SJSA1 (cell line): ENCODE measurements at regions not wholly inside any gene's neighbourhood (a gene's known extent, or its start where the extent isn't known, plus 50 kb on each side); places are given as distances from the start of the nearest gene placed in this dataset.

Experiments
- DNase-seq, 2 experiments: peaks; one replicate each; pipeline ENCODE4 v3.0.0-alpha.2; 2015 to 2020; ENCODE audit warnings: low spot score in 2 of 2, low read depth in 1 of 2
- H3K27ac ChIP-seq: fragments of 250-450 bp; sonication (Bioruptor Pico); 2 replicates; pipeline ENCODE4 v1.5.1; 2020; ENCODE audit warnings: mild to moderate bottlenecking, moderate library complexity
- H3K27me3 ChIP-seq: fragments of 250-450 bp; sonication (Bioruptor Pico); replicated peaks from 2 replicates; pipeline ENCODE4 v1.5.1; 2020; ENCODE audit warnings: mild to moderate bottlenecking, moderate library complexity
- H3K36me3 ChIP-seq: fragments of 250-450 bp; sonication (Bioruptor Pico); 2 replicates; pipeline ENCODE4 v1.5.1; 2020; ENCODE audit warnings: mild to moderate bottlenecking
- H3K4me1 ChIP-seq: fragments of 250-450 bp; sonication (Bioruptor Pico); replicated peaks from 2 replicates; pipeline ENCODE4 v1.6.1; 2021; ENCODE audit warnings: mild to moderate bottlenecking
- H3K4me3 ChIP-seq: fragments of 250-450 bp; sonication (Bioruptor Pico); 2 replicates; pipeline ENCODE4 v1.5.1; 2020; ENCODE audit warnings: mild to moderate bottlenecking
- H3K9me3 ChIP-seq: fragments of 250-450 bp; sonication (Bioruptor Pico); replicated peaks from 2 replicates; pipeline ENCODE4 v1.5.1; 2020; ENCODE audit warnings: mild to moderate bottlenecking

GRCh38 chr5:44011518-44011917 lies 377.7 kb downstream of the FGF10 start:
- no peak for DNase-seq
- Histone ChIP-seq H3K4me1 (no peaks in the 10 kb centered on the region), H3K27me3 (0 out of 2 replicates have a peak, but pooled peaks cover 3% of the 10 kb centered on the region), H3K4me3 (no peak overlapping the region), H3K36me3 (no peaks in the 10 kb centered on the region), H3K27ac (no peak overlapping the region), H3K9me3 (no peaks in the 10 kb centered on the region; the same call in 1 of the 2 replicates)

GRCh38 chr5:44002381-44002901 lies 386.8 kb downstream of the FGF10 start:
- H3K4me1 ChIP-seq = peaks cover 33% of the 10 kb centered on the region
- peak overlapping the region; percentile 31 for H3K27ac ChIP-seq
- DNase-seq = peak; percentile 72 to 82
- H3K4me3 ChIP-seq = no peak overlapping the region
- no peaks in the 10 kb centered on the region for H3K36me3 ChIP-seq
- H3K9me3 ChIP-seq = no peaks in the 10 kb centered on the region
- H3K27me3 ChIP-seq = no peaks in the 10 kb centered on the region

GRCh38 chr5:44001675-44002380 lies 387.4 kb downstream of the FGF10 start:
- DNase-seq = no peak
- peaks cover 39% of the 10 kb centered on the region for H3K4me1 ChIP-seq
- H3K27me3 ChIP-seq = no peaks in the 10 kb centered on the region
- H3K4me3 ChIP-seq = no peak overlapping the region
- H3K36me3 ChIP-seq = no peaks in the 10 kb centered on the region
- H3K27ac ChIP-seq = peak overlapping the region; percentile 31
- H3K9me3 ChIP-seq = no peaks in the 10 kb centered on the region

GRCh38 chr5:44001236-44001635 lies 388.0 kb downstream of the FGF10 start:
- Histone ChIP-seq H3K9me3 (no peaks in the 10 kb centered on the region), H3K4me1 (peaks cover 39% of the 10 kb centered on the region), H3K36me3 (no peaks in the 10 kb centered on the region), H3K27me3 (no peaks in the 10 kb centered on the region), H3K27ac (no peak overlapping the region), H3K4me3 (no peak overlapping the region)
- no peak for DNase-seq

DNA sequence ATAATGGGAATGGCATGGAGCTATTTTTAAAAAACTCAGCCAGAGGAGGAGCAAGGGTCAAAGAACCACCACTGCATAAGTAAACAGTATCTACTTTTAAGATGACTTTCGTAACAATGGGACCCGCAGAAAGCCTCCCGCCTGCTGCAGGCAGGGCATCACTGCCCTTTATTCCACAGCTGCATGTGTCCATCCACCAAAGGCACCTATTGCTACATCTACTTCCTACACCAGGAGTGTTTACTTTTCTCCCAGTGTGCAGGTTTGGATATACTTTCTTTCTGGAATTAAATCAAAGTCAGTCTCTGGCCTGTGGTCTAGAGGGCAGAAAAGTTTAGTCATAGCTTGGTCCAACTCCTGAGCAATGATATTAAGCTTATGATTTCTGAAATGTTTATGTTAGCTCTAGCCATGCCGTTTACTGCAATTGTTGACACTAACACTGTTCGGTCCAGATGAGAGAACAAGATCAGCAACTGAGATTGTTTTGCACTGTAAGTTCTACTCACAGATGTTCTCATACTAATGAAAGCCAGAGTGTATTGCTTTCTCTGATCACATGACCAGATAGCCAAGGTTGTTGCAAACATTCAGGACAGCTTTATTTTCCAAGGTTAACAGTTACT lies 391.5 kb downstream of the FGF10 start:
- Histone ChIP-seq H3K4me1 (peaks cover 33% of the 10 kb centered on the region), H3K27ac (0 out of 2 replicates have a peak overlapping the region, but pooled peaks have one; percentile 2), H3K27me3 (no peaks in the 10 kb centered on the region), H3K9me3 (no peaks in the 10 kb centered on the region), H3K4me3 (no peak overlapping the region), H3K36me3 (no peaks in the 10 kb centered on the region)
- peak in 1 of 2 experiments; percentile 51 for DNase-seq

DNA sequence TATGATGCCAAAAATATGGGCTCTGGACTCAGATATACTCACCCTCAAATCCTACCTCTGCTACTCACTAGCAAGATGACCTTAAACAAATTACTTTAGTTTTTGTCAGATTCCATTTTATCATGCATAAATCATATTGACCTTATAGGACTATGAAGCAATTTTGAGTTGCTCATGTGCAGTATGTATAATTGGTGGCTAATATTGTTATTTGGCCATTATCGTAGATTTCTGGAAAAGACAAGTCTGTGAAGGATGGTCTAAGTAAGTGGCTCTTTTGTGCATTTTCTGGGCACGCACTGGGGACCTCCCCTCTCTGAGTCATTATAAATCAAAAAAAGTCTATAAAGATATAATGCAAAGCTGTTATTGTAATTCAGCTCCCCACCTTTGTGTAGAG lies 393.0 kb downstream of the FGF10 start:
- Histone ChIP-seq H3K4me3 (no peak overlapping the region), H3K4me1 (peaks cover 19% of the 10 kb centered on the region), H3K27me3 (no peaks in the 10 kb centered on the region), H3K9me3 (no peaks in the 10 kb centered on the region), H3K27ac (no peak overlapping the region), H3K36me3 (no peaks in the 10 kb centered on the region)
- DNase-seq = no peak

- Histone ChIP-seq H3K27ac (no peak overlapping the region), H3K36me3 (no peaks in the 10 kb centered on the region), H3K9me3 (no peaks in the 10 kb centered on the region), H3K4me3 (no peak overlapping the region), H3K4me1 (peaks cover 15% of the 10 kb centered on the region), H3K27me3 (no peaks in the 10 kb centered on the region)
- no peak for DNase-seq
Observed at GRCh38 chr5:43994352-43994708, 391.4 kb downstream of the NNT start.

DNA sequence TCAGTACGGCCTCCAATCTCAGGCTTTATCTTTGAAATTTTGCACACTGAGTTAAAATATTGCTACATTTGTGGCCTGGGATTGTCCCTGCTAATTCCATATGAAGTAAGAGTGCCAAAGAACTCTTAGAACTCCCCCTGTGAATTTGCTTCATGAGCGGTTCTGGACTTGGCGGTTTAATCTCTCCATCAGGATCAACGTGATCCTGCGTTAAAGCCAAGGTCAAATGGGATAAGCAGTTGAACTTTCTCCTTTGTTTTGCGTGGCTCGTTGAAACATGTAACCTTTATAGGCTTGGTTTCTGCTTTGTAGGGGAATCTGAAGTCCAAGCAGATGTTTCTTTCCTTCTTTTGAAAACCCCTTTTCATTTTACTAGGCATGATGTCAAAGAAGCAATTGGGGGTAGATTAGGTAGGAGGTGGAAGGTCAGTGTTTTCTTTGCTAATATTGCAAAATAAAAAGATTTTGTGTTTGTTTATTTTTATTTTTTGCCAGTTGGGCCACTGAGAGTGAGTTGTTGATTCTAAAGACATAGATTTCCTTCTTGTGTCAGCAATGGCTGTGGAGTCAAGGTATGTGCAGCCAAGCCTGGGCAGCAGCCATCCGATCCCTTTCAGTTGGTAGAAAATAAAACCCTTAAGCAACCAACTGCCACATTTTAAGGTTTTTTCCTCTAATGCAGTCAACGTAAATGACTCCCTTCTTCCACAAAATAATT lies 390.8 kb downstream of the NNT start:
- Histone ChIP-seq H3K4me1 (peaks cover 15% of the 10 kb centered on the region), H3K27me3 (no peaks in the 10 kb centered on the region), H3K4me3 (no peak overlapping the region), H3K27ac (no peak overlapping the region), H3K9me3 (no peaks in the 10 kb centered on the region), H3K36me3 (no peaks in the 10 kb centered on the region)
- no peak for DNase-seq

DNA sequence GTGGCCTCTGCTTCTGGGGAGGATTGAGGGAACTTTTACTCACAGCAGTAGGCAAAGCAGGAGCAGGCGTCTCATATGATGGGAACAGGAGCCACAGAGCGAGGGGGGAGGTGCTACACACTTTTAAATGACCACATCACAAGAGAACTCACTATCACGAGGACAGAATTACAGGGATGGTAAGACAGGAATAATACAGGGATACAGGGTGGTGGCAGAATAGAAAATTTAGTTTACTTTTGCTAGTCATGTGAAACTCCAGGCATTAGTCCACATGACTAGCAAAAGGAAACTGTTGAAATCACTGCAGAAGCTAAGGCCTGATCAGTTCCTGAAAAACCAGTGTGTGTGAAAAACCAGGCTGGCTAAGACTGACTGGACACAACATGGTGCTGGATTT lies 382.4 kb downstream of the NNT start:
- Histone ChIP-seq H3K4me3 (no peak overlapping the region), H3K27ac (no peak overlapping the region)

GRCh38 chr5:43981556-43981955 lies 378.6 kb downstream of the NNT start:
- Histone ChIP-seq H3K4me1 (0 out of 2 replicates have a peak, but pooled peaks cover 4% of the 10 kb centered on the region), H3K9me3 (no peaks in the 10 kb centered on the region), H3K4me3 (no peak overlapping the region), H3K27ac (no peak overlapping the region), H3K27me3 (no peaks in the 10 kb centered on the region), H3K36me3 (no peaks in the 10 kb centered on the region)
- no peak for DNase-seq

More for the DNA sequence above, 382.4 kb downstream of the NNT start:
- no peak for DNase-seq
- 0 out of 2 replicates have a peak, but pooled peaks cover 3% of the 10 kb centered on the region for H3K4me1 ChIP-seq
- no peaks in the 10 kb centered on the region for H3K9me3 ChIP-seq
- no peaks in the 10 kb centered on the region for H3K36me3 ChIP-seq
- H3K27me3 ChIP-seq = no peaks in the 10 kb centered on the region

DNA sequence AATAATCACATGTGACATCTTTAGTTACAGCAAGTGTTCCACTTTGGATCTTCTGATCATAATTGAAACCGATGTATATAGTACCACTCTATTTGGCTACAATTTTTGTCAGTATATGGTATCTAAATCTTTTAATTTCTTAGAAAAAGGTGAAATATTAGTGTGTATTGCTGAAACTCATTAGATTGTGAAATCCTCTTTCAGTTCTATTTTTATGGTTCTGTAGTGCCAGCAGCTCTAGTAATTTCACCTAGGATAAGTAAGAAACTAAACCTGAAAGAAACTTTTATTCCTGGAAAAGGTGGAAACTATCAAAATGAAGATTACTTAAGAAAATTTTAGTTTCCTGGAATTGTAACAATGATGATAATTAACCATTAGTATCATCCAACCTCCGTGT lies 370.9 kb downstream of the NNT start:
- no peaks in the 10 kb centered on the region for H3K9me3 ChIP-seq
- no peak overlapping the region for H3K4me3 ChIP-seq
- H3K4me1 ChIP-seq = no peaks in the 10 kb centered on the region
- H3K27me3 ChIP-seq = no peaks in the 10 kb centered on the region
- DNase-seq = no peak
- H3K36me3 ChIP-seq = no peaks in the 10 kb centered on the region
- no peak overlapping the region for H3K27ac ChIP-seq

- H3K27ac ChIP-seq = no peak overlapping the region
- H3K27me3 ChIP-seq = no peaks in the 10 kb centered on the region
- H3K36me3 ChIP-seq = no peaks in the 10 kb centered on the region
- H3K9me3 ChIP-seq = no peaks in the 10 kb centered on the region
- DNase-seq = no peak
- H3K4me3 ChIP-seq = no peak overlapping the region
- no peaks in the 10 kb centered on the region for H3K4me1 ChIP-seq
Observed at GRCh38 chr5:43973318-43973717, 370.3 kb downstream of the NNT start.

DNA sequence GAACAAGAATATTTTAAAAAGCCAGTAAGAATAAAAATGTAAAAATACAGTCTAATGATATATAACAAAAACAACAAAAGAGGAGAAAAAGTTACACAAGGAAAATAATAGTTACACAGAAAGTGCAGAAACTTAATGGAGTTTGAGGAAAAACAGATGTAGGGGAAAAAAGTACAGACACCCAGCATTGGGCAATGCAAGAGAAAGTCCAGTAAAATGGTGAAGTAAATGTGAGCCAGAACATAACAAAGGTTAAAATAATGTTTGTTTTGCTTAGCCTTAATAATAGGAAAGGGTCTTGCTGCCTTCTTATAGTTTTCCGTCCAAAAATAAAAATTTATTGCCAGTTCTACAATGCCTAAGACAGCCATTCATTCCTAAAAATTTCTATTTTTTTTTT lies 364.2 kb downstream of the NNT start:
- Histone ChIP-seq H3K36me3 (no peaks in the 10 kb centered on the region), H3K27me3 (no peaks in the 10 kb centered on the region), H3K27ac (no peak overlapping the region), H3K4me1 (no peaks in the 10 kb centered on the region), H3K4me3 (no peak overlapping the region), H3K9me3 (no peaks in the 10 kb centered on the region)
- no peak for DNase-seq

- no peaks in the 10 kb centered on the region for H3K9me3 ChIP-seq
- H3K27ac ChIP-seq = no peak overlapping the region
- no peaks in the 10 kb centered on the region for H3K36me3 ChIP-seq
- no peak for DNase-seq
- H3K27me3 ChIP-seq = no peaks in the 10 kb centered on the region
- H3K4me3 ChIP-seq = no peak overlapping the region
- H3K4me1 ChIP-seq = no peaks in the 10 kb centered on the region
Observed at GRCh38 chr5:43959144-43959543, 356.2 kb downstream of the NNT start.
